SK-N-SH treated with all-trans-retinoic acid at 6 μM for 48 hours (cell line): ENCODE measurements at regions not wholly inside any gene's neighbourhood (a gene's known extent, or its start where the extent isn't known, plus 50 kb on each side); places are given as distances from the start of the nearest gene placed in this dataset.
A peak's percentile ranks its signal among the peaks of the same experiment; 100 is the strongest.

Source experiments
- ATAC-seq: fragments of 200-7000 bp; cut with Tn5 transposase; 3 replicates; pipeline ENCODE4 v1.9.1; 2020; ENCODE audit warnings: mild to moderate bottlenecking, moderate library complexity
- ARNTL ChIP-seq: fragments of 450-650 bp; formaldehyde crosslinking; IDR thresholded peaks from 2 replicates; pipeline ENCODE4 v1.5.0; 2020; ENCODE audit warnings: low read depth, mild to moderate bottlenecking, moderate library complexity, borderline replicate concordance
- BACH2 ChIP-seq: fragments of 250-450 bp; sonication (Bioruptor Pico); IDR thresholded peaks from 2 replicates; pipeline ENCODE4 v1.9.0; 2021; ENCODE audit warnings: mild to moderate bottlenecking, borderline replicate concordance
- CSDC2 ChIP-seq: fragments of 250-450 bp; sonication (Bioruptor Pico); IDR thresholded peaks from 2 replicates; pipeline ENCODE4 v1.5.0; 2020; ENCODE audit warnings: mild to moderate bottlenecking, moderate library complexity
- ESRRG ChIP-seq: fragments of 250-450 bp; sonication (Bioruptor Pico); IDR thresholded peaks from 2 replicates; pipeline ENCODE4 v1.6.1; 2021; ENCODE audit warnings: mild to moderate bottlenecking
- GLIS3 ChIP-seq: fragments of 250-450 bp; sonication (Bioruptor Pico); IDR thresholded peaks from 2 replicates; pipeline ENCODE4 v1.5.0; 2020; ENCODE audit warnings: mild to moderate bottlenecking, moderate library complexity
- ISL1 ChIP-seq: fragments of 250-450 bp; sonication (Bioruptor Pico); IDR thresholded peaks from 2 replicates; pipeline ENCODE4 v2.1.2; 2022; ENCODE audit warnings: mild to moderate bottlenecking, moderate library complexity
- OSR1 ChIP-seq: fragments of 250-450 bp; sonication (Bioruptor Pico); IDR thresholded peaks from 2 replicates; pipeline ENCODE4 v1.8.0; 2022; ENCODE audit warnings: moderate library complexity, mild to moderate bottlenecking, inconsistent platforms
- PPARA ChIP-seq: fragments of 250-450 bp; sonication (Bioruptor Pico); IDR thresholded peaks from 2 replicates; pipeline ENCODE4 v1.5.0; 2020; ENCODE audit warnings: mild to moderate bottlenecking, borderline replicate concordance
- RARB ChIP-seq: fragments of 250-450 bp; sonication (Bioruptor Pico); IDR thresholded peaks from 2 replicates; pipeline ENCODE4 v1.8.0; 2021; ENCODE audit warnings: mild to moderate bottlenecking, moderate library complexity
- SNAI2 ChIP-seq: fragments of 250-450 bp; sonication (Bioruptor Pico); IDR thresholded peaks from 2 replicates; pipeline ENCODE4 v1.5.0; 2020; ENCODE audit warnings: mild to moderate bottlenecking, moderate library complexity
- TCF4 ChIP-seq: fragments of 250-450 bp; sonication (Bioruptor Pico); IDR thresholded peaks from 2 replicates; pipeline ENCODE4 v1.8.0; 2021; ENCODE audit warnings: mild to moderate bottlenecking, moderate library complexity, borderline replicate concordance
- TOX ChIP-seq: fragments of 250-450 bp; sonication (Bioruptor Pico); IDR thresholded peaks from 2 replicates; pipeline ENCODE4 v1.8.0; 2021; ENCODE audit warnings: mild to moderate bottlenecking, moderate library complexity, borderline replicate concordance
- ZC3H10 ChIP-seq: fragments of 250-450 bp; sonication (Bioruptor Pico); IDR thresholded peaks from 2 replicates; pipeline ENCODE4 v1.5.1; 2021; ENCODE audit warnings: mild to moderate bottlenecking, moderate library complexity
- ZFP3 ChIP-seq: fragments of 250-450 bp; sonication (Bioruptor Pico); IDR thresholded peaks from 2 replicates; pipeline ENCODE4 v1.5.0; 2020; ENCODE audit warnings: mild to moderate bottlenecking, moderate library complexity
- ZFP30 ChIP-seq: fragments of 450-650 bp; formaldehyde crosslinking; IDR thresholded peaks from 2 replicates; pipeline ENCODE4 v1.5.0; 2022; ENCODE audit warnings: mild to moderate bottlenecking, moderate library complexity
- ZNF565 ChIP-seq: fragments of 450-650 bp; formaldehyde crosslinking; conservative IDR thresholded peaks from 2 replicates; pipeline ENCODE4 v1.5.0; 2020; ENCODE audit warnings: low read depth, mild to moderate bottlenecking, moderate library complexity
- ZNF70 ChIP-seq: fragments of 450-650 bp; formaldehyde crosslinking; IDR thresholded peaks from 2 replicates; pipeline ENCODE4 v1.5.0; 2020; ENCODE audit warnings: mild to moderate bottlenecking, moderate library complexity
- ZNF8 ChIP-seq: fragments of 450-650 bp; formaldehyde crosslinking; IDR thresholded peaks from 2 replicates; pipeline ENCODE4 v1.5.0; 2020; ENCODE audit warnings: mild to moderate bottlenecking, moderate library complexity
- TF ChIP-seq, protein P1 (sequence below): fragments of 250-450 bp; sonication (Bioruptor Pico); IDR thresholded peaks from 2 replicates; pipeline ENCODE4 v1.8.0; 2020; ENCODE audit warnings: mild to moderate bottlenecking, moderate library complexity, borderline replicate concordance
- TF ChIP-seq, protein P2 (sequence below): fragments of 250-450 bp; sonication (Bioruptor Pico); IDR thresholded peaks from 2 replicates; pipeline ENCODE4 v1.5.0; 2020; ENCODE audit warnings: mild to moderate bottlenecking, moderate library complexity
- TF ChIP-seq, protein P3 (sequence below): fragments of 250-450 bp; sonication (Bioruptor Pico); IDR thresholded peaks from 2 replicates; pipeline ENCODE4 v1.5.1; 2021; ENCODE audit warnings: mild to moderate bottlenecking, moderate library complexity
- TF ChIP-seq, protein P4 (sequence below): fragments of 250-450 bp; sonication (Bioruptor Pico); IDR thresholded peaks from 2 replicates; pipeline ENCODE4 v1.8.0; 2021; ENCODE audit warnings: low read depth, mild to moderate bottlenecking, moderate library complexity, borderline replicate concordance
- TF ChIP-seq, protein P5 (sequence below): fragments of 250-450 bp; sonication (Bioruptor Pico); IDR thresholded peaks from 2 replicates; pipeline ENCODE4 v1.5.1; 2020; ENCODE audit warnings: low read depth, mild to moderate bottlenecking, moderate library complexity

DNA sequence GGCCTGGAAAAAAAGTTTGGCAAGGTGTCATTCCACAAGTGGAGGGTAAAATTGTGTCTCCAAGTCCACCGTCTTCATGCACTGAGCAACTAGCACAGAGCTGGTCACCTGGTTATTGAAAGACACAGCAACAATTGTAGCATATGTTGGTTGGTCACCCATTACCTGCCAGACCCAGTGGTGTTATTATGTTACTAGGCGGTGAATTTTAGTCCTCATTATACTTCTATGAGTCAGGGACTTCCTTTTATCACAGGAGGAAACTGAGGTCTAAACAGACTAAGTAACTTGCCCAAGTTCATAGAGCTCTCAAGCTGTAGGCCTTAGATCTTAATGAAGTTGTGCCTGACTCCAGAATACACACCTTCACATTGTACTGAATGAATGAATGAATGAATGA, 94.9 kb upstream of the VANGL1 start:
- ATAC-seq, result no peak
- no peak for TF ChIP-seq ZFP3 (CRISPR knock-in tag)
- no peak for TF ChIP-seq CSDC2 (CRISPR knock-in tag)
- TF ChIP-seq RARB (CRISPR knock-in tag), result no peak
- no peak for TF ChIP-seq ESRRG (CRISPR knock-in tag)
- TF ChIP-seq, protein P1, sequence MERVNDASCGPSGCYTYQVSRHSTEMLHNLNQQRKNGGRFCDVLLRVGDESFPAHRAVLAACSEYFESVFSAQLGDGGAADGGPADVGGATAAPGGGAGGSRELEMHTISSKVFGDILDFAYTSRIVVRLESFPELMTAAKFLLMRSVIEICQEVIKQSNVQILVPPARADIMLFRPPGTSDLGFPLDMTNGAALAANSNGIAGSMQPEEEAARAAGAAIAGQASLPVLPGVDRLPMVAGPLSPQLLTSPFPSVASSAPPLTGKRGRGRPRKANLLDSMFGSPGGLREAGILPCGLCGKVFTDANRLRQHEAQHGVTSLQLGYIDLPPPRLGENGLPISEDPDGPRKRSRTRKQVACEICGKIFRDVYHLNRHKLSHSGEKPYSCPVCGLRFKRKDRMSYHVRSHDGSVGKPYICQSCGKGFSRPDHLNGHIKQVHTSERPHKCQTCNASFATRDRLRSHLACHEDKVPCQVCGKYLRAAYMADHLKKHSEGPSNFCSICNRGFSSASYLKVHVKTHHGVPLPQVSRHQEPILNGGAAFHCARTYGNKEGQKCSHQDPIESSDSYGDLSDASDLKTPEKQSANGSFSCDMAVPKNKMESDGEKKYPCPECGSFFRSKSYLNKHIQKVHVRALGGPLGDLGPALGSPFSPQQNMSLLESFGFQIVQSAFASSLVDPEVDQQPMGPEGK (CRISPR knock-in tag), result no peak
- TF ChIP-seq ZFP30 (CRISPR knock-in tag), result no peak
- TF ChIP-seq BACH2 (CRISPR knock-in tag), result no peak
- TF ChIP-seq, protein P2, sequence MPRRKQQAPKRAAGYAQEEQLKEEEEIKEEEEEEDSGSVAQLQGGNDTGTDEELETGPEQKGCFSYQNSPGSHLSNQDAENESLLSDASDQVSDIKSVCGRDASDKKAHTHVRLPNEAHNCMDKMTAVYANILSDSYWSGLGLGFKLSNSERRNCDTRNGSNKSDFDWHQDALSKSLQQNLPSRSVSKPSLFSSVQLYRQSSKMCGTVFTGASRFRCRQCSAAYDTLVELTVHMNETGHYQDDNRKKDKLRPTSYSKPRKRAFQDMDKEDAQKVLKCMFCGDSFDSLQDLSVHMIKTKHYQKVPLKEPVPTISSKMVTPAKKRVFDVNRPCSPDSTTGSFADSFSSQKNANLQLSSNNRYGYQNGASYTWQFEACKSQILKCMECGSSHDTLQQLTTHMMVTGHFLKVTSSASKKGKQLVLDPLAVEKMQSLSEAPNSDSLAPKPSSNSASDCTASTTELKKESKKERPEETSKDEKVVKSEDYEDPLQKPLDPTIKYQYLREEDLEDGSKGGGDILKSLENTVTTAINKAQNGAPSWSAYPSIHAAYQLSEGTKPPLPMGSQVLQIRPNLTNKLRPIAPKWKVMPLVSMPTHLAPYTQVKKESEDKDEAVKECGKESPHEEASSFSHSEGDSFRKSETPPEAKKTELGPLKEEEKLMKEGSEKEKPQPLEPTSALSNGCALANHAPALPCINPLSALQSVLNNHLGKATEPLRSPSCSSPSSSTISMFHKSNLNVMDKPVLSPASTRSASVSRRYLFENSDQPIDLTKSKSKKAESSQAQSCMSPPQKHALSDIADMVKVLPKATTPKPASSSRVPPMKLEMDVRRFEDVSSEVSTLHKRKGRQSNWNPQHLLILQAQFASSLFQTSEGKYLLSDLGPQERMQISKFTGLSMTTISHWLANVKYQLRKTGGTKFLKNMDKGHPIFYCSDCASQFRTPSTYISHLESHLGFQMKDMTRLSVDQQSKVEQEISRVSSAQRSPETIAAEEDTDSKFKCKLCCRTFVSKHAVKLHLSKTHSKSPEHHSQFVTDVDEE (CRISPR knock-in tag), result no peak
- no peak for TF ChIP-seq ISL1 (CRISPR knock-in tag)
- TF ChIP-seq ZC3H10, result no peak
- no peak for TF ChIP-seq ZNF8 (CRISPR knock-in tag)
- TF ChIP-seq ARNTL (CRISPR knock-in tag), result no peak
- no peak for TF ChIP-seq OSR1 (CRISPR knock-in tag)

DNA sequence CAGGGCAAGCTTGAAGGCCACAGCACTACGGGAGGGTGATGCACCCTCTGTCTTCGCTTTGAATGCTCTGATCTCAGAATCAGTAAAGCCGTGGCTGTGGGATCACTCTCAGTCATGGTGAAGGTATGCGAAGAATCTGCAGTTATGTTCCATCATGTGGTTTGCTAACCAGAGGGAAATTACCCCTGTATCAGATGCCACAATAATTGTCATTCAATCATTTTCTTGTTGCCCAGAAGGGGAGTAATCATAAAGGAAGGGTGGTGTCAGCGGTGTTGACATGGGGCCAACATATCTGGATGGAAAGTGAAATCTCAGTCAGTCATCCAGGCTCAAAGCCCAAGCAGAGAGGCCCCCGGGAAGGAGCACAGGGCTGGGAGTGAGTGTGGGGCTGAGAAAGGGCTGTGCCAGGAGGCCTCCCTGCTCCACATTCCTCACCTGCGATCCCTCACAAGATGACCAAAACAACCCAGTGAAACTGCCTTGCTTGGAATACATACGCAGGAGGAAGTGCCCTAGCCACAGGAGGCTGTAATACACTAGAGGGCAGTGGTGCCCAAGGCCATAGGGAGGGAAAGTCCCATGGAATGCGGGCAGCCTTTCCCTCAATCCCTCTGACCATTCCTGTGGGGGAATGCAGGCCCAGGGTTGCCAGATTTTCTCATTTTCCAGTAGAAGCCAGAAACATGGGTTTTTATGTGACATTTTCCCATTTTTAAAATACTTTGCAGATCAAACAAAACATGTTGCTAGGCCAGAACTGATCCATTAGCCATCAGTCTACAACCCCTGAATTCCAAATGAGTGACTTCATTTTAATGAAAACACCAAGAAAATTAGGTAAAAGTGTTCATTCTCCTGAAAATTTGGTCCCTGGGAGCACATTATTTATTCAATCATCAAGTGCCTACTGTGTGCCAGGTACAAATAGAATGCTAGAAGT, 95.7 kb upstream of the VANGL1 start:
- ATAC-seq, result peak; percentile 94
- TF ChIP-seq, protein P3, sequence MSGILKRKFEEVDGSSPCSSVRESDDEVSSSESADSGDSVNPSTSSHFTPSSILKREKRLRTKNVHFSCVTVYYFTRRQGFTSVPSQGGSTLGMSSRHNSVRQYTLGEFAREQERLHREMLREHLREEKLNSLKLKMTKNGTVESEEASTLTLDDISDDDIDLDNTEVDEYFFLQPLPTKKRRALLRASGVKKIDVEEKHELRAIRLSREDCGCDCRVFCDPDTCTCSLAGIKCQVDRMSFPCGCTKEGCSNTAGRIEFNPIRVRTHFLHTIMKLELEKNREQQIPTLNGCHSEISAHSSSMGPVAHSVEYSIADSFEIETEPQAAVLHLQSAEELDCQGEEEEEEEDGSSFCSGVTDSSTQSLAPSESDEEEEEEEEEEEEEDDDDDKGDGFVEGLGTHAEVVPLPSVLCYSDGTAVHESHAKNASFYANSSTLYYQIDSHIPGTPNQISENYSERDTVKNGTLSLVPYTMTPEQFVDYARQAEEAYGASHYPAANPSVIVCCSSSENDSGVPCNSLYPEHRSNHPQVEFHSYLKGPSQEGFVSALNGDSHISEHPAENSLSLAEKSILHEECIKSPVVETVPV (CRISPR knock-in tag), result no peak
- peak; percentile 70; the same call in 1 of the 2 replicates for TF ChIP-seq CSDC2 (CRISPR knock-in tag)
- no peak for TF ChIP-seq ZNF565 (CRISPR knock-in tag)
- TF ChIP-seq ZNF8 (CRISPR knock-in tag), result no peak
- no peak for TF ChIP-seq PPARA (CRISPR knock-in tag)
- no peak for TF ChIP-seq ZC3H10
- TF ChIP-seq, protein P1 (CRISPR knock-in tag), result peak; percentile 55; the same call in 1 of the 2 replicates
- TF ChIP-seq SNAI2 (CRISPR knock-in tag), result no peak
- no peak for TF ChIP-seq ESRRG (CRISPR knock-in tag)
- TF ChIP-seq ISL1 (CRISPR knock-in tag), result peak; percentile 82
- no peak; the same call in 1 of the 2 replicates for TF ChIP-seq TOX (CRISPR knock-in tag)
- TF ChIP-seq, protein P4, sequence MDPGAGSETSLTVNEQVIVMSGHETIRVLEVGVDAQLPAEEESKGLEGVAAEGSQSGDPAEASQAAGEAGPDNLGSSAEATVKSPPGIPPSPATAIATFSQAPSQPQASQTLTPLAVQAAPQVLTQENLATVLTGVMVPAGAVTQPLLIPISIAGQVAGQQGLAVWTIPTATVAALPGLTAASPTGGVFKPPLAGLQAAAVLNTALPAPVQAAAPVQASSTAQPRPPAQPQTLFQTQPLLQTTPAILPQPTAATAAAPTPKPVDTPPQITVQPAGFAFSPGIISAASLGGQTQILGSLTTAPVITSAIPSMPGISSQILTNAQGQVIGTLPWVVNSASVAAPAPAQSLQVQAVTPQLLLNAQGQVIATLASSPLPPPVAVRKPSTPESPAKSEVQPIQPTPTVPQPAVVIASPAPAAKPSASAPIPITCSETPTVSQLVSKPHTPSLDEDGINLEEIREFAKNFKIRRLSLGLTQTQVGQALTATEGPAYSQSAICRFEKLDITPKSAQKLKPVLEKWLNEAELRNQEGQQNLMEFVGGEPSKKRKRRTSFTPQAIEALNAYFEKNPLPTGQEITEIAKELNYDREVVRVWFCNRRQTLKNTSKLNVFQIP (CRISPR knock-in tag), result 0 out of 2 replicates have a peak, but pooled peaks have one; percentile 13
- 0 out of 2 replicates have a peak, but pooled peaks have one; percentile 24 for TF ChIP-seq ZFP3 (CRISPR knock-in tag)
- no peak for TF ChIP-seq GLIS3 (CRISPR knock-in tag)
- TF ChIP-seq, protein P2 (CRISPR knock-in tag), result peak; percentile 82
- no peak for TF ChIP-seq ARNTL (CRISPR knock-in tag)
- TF ChIP-seq BACH2 (CRISPR knock-in tag), result no peak
- TF ChIP-seq, protein P5, sequence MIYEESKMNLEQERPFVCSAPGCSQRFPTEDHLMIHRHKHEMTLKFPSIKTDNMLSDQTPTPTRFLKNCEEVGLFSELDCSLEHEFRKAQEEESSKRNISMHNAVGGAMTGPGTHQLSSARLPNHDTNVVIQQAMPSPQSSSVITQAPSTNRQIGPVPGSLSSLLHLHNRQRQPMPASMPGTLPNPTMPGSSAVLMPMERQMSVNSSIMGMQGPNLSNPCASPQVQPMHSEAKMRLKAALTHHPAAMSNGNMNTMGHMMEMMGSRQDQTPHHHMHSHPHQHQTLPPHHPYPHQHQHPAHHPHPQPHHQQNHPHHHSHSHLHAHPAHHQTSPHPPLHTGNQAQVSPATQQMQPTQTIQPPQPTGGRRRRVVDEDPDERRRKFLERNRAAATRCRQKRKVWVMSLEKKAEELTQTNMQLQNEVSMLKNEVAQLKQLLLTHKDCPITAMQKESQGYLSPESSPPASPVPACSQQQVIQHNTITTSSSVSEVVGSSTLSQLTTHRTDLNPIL (CRISPR knock-in tag), result peak; percentile 50; the same call in 1 of the 2 replicates
- TF ChIP-seq ZNF70 (CRISPR knock-in tag), result peak; percentile 69
- no peak for TF ChIP-seq OSR1 (CRISPR knock-in tag)
- no peak for TF ChIP-seq RARB (CRISPR knock-in tag)
- no peak for TF ChIP-seq TCF4 (CRISPR knock-in tag)
- TF ChIP-seq ZFP30 (CRISPR knock-in tag), result no peak
- TF ChIP-seq, all 23 proteins: peak for 8
